B cell (primary cell): ENCODE measurements at regions not wholly inside any gene's neighbourhood (a gene's known extent, or its start where the extent isn't known, plus 50 kb on each side); places are given as distances from the start of the nearest gene placed in this dataset.

ENCODE experiments used
- ATAC-seq: fragments of 200-7000 bp; cut with Tn5 transposase; one replicate; pipeline ENCODE4 v1.10.0; 2021; ENCODE audit warnings: low read depth, mild to moderate bottlenecking, moderate number of reproducible peaks, moderate library complexity
- CTCF ChIA-PET: fragments of 350-600 bp; sonication (Branson Sonifier 250); formaldehyde crosslinking; loops from one replicate; lab custom pipeline; 2021; ENCODE audit warnings: antibody characterized with exemption, inconsistent platforms; lab: Charles Lee
- POLR2A ChIA-PET: fragments of 350-600 bp; sonication (Branson Sonifier 250); formaldehyde crosslinking; loops from one replicate; lab custom pipeline; 2021; ENCODE audit warnings: antibody characterized with exemption; lab: Charles Lee
- DNase-seq: peaks from one replicate; pipeline ENCODE4 v3.0.0; 2013
- H2AFZ ChIP-seq: 2 replicates; pipeline ENCODE4 v1.6.1; 2012; ENCODE audit warnings: mild to moderate bottlenecking, low read depth, low read length; ENCODE audit not compliant: insufficient read depth, poor library complexity, severe bottlenecking
- H3K27ac ChIP-seq, 2 donors: 1 replicate in 1 of 2; 2 replicates in 1 of 2; pipeline ENCODE4 v1.5.1; 2012 to 2013; ENCODE audit warnings: low read length in 2 of 2, mild to moderate bottlenecking in 2 of 2, moderate library complexity in 1 of 2
- H3K27me3 ChIP-seq, 4 experiments: fragments of 200-600 bp in 1 of 4; sonication (generic) in 1 of 4; replicated peaks in 1 of 4; 1 replicate in 2 of 4; 2 replicates in 2 of 4; pipeline versions ENCODE4 v1.6.1 to v1.7.0; 2013 to 2016; ENCODE audit warnings: low read length in 3 of 4, mild to moderate bottlenecking in 2 of 4, mixed read lengths in 1 of 4, moderate library complexity in 1 of 4; ENCODE audit not compliant: insufficient read depth in 4 of 4, control insufficient read depth in 3 of 4; ENCODE audit errors: control extremely low read depth in 1 of 4
- H3K36me3 ChIP-seq, 2 experiments: replicated peaks in 1 of 2; 1 replicate in 1 of 2; 2 replicates in 1 of 2; pipeline versions ENCODE4 v1.6.1 to v1.7.1; 2013; ENCODE audit warnings: low read length in 1 of 2; ENCODE audit not compliant: insufficient read depth in 2 of 2, control insufficient read depth in 1 of 2; ENCODE audit errors: control extremely low read depth in 1 of 2, extremely low read depth in 1 of 2
- H3K4me1 ChIP-seq, 2 donors: fragments of 200-600 bp in 1 of 2; sonication (generic) in 1 of 2; 1 replicate in 1 of 2; 2 replicates in 1 of 2; pipeline versions ENCODE4 v1.5.1 to v1.6.1; 2013 to 2017; ENCODE audit warnings: low read length in 2 of 2; ENCODE audit not compliant: control insufficient read depth in 2 of 2, insufficient read depth in 2 of 2
- H3K4me2 ChIP-seq: replicated peaks from 2 replicates; pipeline ENCODE3; 2012; ENCODE audit warnings: mild to moderate bottlenecking, low read depth, low read length; ENCODE audit not compliant: poor library complexity, severe bottlenecking
- H3K4me3 ChIP-seq, 5 experiments: fragments of 200-600 bp in 1 of 5; sonication (generic) in 1 of 5; 1 replicate in 3 of 5; 2 replicates in 2 of 5; pipeline versions ENCODE4 v1.5.1 to v1.7.0; 2011 to 2016; ENCODE audit warnings: low read length in 4 of 5, mild to moderate bottlenecking in 4 of 5, low read depth in 2 of 5, control low read depth in 1 of 5, moderate library complexity in 1 of 5; ENCODE audit not compliant: insufficient read depth in 1 of 5; ENCODE audit errors: control extremely low read depth in 1 of 5, extremely low read depth in 1 of 5
- H3K79me2 ChIP-seq: fragments of 200-600 bp; sonication (generic); one replicate; pipeline ENCODE4 v1.6.0; 2016; ENCODE audit warnings: low read length; ENCODE audit not compliant: control insufficient read depth, insufficient read depth
- H3K9ac ChIP-seq: fragments of 200-600 bp; sonication (generic); 2 replicates; pipeline ENCODE4 v1.6.1; 2017; ENCODE audit warnings: mild to moderate bottlenecking, low read length, moderate library complexity
- H3K9me3 ChIP-seq, 3 donors: one replicate each; pipeline versions ENCODE4 v1.6.1 to v1.7.1; 2013; ENCODE audit warnings: low read length in 2 of 3; ENCODE audit not compliant: control insufficient read depth in 2 of 3, insufficient read depth in 1 of 3; ENCODE audit errors: control extremely low read depth in 1 of 3
- H4K20me1 ChIP-seq: 2 replicates; pipeline ENCODE4 v1.6.0; 2012; ENCODE audit warnings: mild to moderate bottlenecking, low read length; ENCODE audit not compliant: insufficient read depth, control insufficient read depth, poor library complexity, severe bottlenecking
- H3K27ac Mint-ChIP-seq: one replicate; pipeline ENCODE4 v1.8.0; 2021; ENCODE audit warnings: mixed read lengths
- H3K27me3 Mint-ChIP-seq: one replicate; pipeline ENCODE4 v1.8.0; 2021; ENCODE audit warnings: mixed read lengths
- H3K4me1 Mint-ChIP-seq: one replicate; pipeline ENCODE4 v1.8.0; 2021; ENCODE audit warnings: mixed read lengths
- H3K4me3 Mint-ChIP-seq: one replicate; pipeline ENCODE4 v1.8.0; 2021; ENCODE audit warnings: mixed read lengths
- H3K9me3 Mint-ChIP-seq: one replicate; pipeline ENCODE4 v1.8.0; 2022; ENCODE audit warnings: mixed read lengths; ENCODE audit not compliant: insufficient read depth
- EZH2 ChIP-seq: IDR thresholded peaks from 2 replicates; pipeline ENCODE4 v1.6.1; 2012; ENCODE audit warnings: borderline replicate concordance, low read depth, mild to moderate bottlenecking, moderate library complexity, low read length; ENCODE audit not compliant: insufficient read depth, poor library complexity, severe bottlenecking
- WGBS: methylation state at CpG from one replicate; pipeline ENCODE4 v1.1.5; 2013; ENCODE audit warnings: missing lambda C conversion rate; ENCODE audit not compliant: insufficient coverage; 5-methylcytosine and 5-hydroxymethylcytosine counted together
- intact Hi-C: fragments of 100-400 bp; cut with micrococcal nuclease; formaldehyde crosslinking; loops from one replicate; pipeline ENCODE4 v1.10.0; 2022
- TF ChIP-seq, protein P1 (sequence below): fragments of 200-600 bp; IDR thresholded peaks from one replicate; pipeline ENCODE4 v1.8.0; 2022; ENCODE audit warnings: antibody characterized with exemption, mild to moderate bottlenecking

DNA sequence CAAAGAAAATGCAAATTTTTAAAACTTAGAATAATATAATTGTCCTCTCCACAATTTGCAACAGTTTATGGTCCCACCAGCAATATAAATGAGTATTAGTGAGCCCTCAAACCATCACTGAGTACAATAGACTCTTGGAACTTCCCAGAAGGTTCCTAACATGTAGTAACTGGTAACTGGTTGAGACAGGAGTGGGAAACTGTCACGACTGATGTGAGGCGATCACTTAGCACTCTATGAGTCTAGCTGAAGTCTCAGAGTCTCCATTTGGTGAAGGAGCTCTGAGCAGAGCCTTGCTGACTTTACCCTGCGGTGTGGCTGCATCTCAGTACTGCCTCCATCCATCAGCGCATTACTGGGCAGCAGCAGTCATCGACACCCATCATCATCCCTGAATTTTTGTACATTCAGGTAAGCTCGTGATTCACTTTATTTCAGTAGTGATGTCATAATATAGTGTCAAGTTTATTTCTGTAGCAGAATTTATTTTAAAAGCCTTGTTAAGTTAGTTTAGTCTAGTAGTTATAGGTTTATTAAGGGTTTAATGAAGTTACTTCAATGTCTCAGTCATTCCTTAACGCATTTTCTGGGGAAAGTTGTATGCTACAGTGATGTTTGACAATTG is 76.6 kb upstream of the ABCA1 start:
- POLR2A ChIA-PET, result no interaction called here
- Histone ChIP-seq H3K79me2 (no peaks in the 10 kb centered on the region), H4K20me1 (no peaks in the 10 kb centered on the region), H3K4me1 (no peaks in the 10 kb centered on the region), H3K36me3 (no peaks in the 10 kb centered on the region), H3K9me3 (no peaks in the 10 kb centered on the region), H3K4me2 (no peak overlapping the region), H2AFZ (no peak overlapping the region), H3K9ac (no peak overlapping the region), H3K27me3 (no peaks in the 10 kb centered on the region), H3K4me3 (no peak overlapping the region), H3K27ac (no peak overlapping the region)
- intact Hi-C loops, result no loop called here
- DNase-seq, result no peak
- no peak overlapping the region for H3K4me3 Mint-ChIP-seq
- TF ChIP-seq EZH2, result no peak
- TF ChIP-seq, protein P1, sequence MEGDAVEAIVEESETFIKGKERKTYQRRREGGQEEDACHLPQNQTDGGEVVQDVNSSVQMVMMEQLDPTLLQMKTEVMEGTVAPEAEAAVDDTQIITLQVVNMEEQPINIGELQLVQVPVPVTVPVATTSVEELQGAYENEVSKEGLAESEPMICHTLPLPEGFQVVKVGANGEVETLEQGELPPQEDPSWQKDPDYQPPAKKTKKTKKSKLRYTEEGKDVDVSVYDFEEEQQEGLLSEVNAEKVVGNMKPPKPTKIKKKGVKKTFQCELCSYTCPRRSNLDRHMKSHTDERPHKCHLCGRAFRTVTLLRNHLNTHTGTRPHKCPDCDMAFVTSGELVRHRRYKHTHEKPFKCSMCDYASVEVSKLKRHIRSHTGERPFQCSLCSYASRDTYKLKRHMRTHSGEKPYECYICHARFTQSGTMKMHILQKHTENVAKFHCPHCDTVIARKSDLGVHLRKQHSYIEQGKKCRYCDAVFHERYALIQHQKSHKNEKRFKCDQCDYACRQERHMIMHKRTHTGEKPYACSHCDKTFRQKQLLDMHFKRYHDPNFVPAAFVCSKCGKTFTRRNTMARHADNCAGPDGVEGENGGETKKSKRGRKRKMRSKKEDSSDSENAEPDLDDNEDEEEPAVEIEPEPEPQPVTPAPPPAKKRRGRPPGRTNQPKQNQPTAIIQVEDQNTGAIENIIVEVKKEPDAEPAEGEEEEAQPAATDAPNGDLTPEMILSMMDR, result no peak
- CTCF ChIA-PET, result no interaction called here
- no peak overlapping the region for H3K27ac Mint-ChIP-seq
- 95% methylated on average over 4 of the region's 7 CpGs for WGBS
- H3K9me3 Mint-ChIP-seq, result no peaks in the 10 kb centered on the region
- no peak for ATAC-seq
- peaks cover 3% of the 10 kb centered on the region for H3K27me3 Mint-ChIP-seq
- H3K4me1 Mint-ChIP-seq, result no peaks in the 10 kb centered on the region

DNA sequence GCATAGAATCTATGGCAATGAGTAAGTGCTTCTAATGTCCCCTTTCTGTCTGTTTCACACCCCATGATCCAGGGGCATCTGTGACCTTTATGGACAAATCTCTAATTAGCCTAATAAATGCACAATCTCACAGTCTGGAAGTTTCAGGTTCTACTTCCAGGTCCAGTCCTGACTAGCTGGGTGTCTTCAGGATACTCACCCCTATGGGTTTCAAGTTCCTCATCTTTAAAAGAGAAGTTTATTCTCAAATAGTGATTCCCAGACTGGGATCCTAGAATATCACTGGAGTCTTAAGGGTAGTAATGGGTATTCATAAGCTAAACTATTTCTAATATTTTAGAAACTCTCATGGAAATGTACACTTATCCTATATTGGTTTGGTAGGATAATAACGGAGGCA is 77.2 kb upstream of the ABCA1 start:
- POLR2A ChIA-PET, result no interaction called here
- H3K9me3 Mint-ChIP-seq, result no peaks in the 10 kb centered on the region
- no peak for TF ChIP-seq EZH2
- TF ChIP-seq, protein P1, result no peak

More for the DNA sequence above, 77.2 kb upstream of the ABCA1 start:
- no peaks in the 10 kb centered on the region for H3K4me1 ChIP-seq
- ATAC-seq, result no peak
- no CpG with 5 or more reads among the region's 1 CpG for WGBS
- Mint-ChIP-seq H3K27ac (no peak overlapping the region), H3K4me3 (no peak overlapping the region), H3K27me3 (no peaks in the 10 kb centered on the region), H3K4me1 (peaks cover under 1% of the 10 kb centered on the region)
- H3K36me3 ChIP-seq, result no peaks in the 10 kb centered on the region
- H3K4me3 ChIP-seq, result no peak overlapping the region
- intact Hi-C loops, result no loop called here
- no peaks in the 10 kb centered on the region for H3K79me2 ChIP-seq
- DNase-seq, result no peak
- no peaks in the 10 kb centered on the region for H3K9me3 ChIP-seq
- no peaks in the 10 kb centered on the region for H3K27me3 ChIP-seq
- H3K9ac ChIP-seq, result no peak overlapping the region
- CTCF ChIA-PET, result no interaction called here
- H3K27ac ChIP-seq, result no peak overlapping the region
- H2AFZ ChIP-seq, result no peak overlapping the region
- no peaks in the 10 kb centered on the region for H4K20me1 ChIP-seq
- no peak overlapping the region for H3K4me2 ChIP-seq
